Heart right ventricle (tissue), 16 donors: ENCODE measurements at regions not wholly inside any gene's neighbourhood (a gene's known extent, or its start where the extent isn't known, plus 50 kb on each side); places are given as distances from the start of the nearest gene placed in this dataset.

Source experiments
- ATAC-seq, 8 donors: fragments of 200-7000 bp; cut with Tn5 transposase; one replicate each; pipeline ENCODE4 v1.9.1; 2020; ENCODE audit warnings: mild to moderate bottlenecking in 8 of 8, moderate library complexity in 8 of 8, moderate number of reproducible peaks in 1 of 8
- DNase-seq, 2 donors: peaks; one replicate each; pipeline ENCODE4 v3.0.0-alpha.2; 2020
- H3K27ac ChIP-seq, 10 donors: fragments of 200-600 bp; sonication (generic) in 2 of 10; one replicate each; pipeline versions ENCODE4 v1.5.0 to v1.8.0; 2020 to 2022; ENCODE audit warnings: mild to moderate bottlenecking in 3 of 10
- H3K27me3 ChIP-seq, 7 donors: fragments of 200-600 bp; one replicate each; pipeline ENCODE4 v1.8.0; 2021 to 2022; ENCODE audit warnings: mild to moderate bottlenecking in 2 of 7
- H3K36me3 ChIP-seq, 9 donors: fragments of 200-600 bp; sonication (generic) in 1 of 9; one replicate each; pipeline versions ENCODE4 v1.5.0 to v1.8.0; 2020 to 2022; ENCODE audit warnings: mild to moderate bottlenecking in 2 of 9
- H3K4me1 ChIP-seq, 9 donors: fragments of 200-600 bp; sonication (generic) in 1 of 9; one replicate each; pipeline versions ENCODE4 v1.5.0 to v1.8.0; 2020 to 2022; ENCODE audit warnings: mild to moderate bottlenecking in 4 of 9
- H3K4me3 ChIP-seq, 10 donors: fragments of 200-600 bp; sonication (generic) in 2 of 10; one replicate each; pipeline versions ENCODE4 v1.5.0 to v1.8.0; 2020 to 2022; ENCODE audit warnings: mild to moderate bottlenecking in 7 of 10, moderate library complexity in 2 of 10
- H3K9me3 ChIP-seq, 11 donors: fragments of 200-600 bp in 10 of 11; sonication (generic) in 2 of 11; one replicate each; pipeline versions ENCODE4 v1.5.0 to v1.8.0; 2013 to 2022; ENCODE audit warnings: mild to moderate bottlenecking in 2 of 11, control low read depth in 1 of 11, moderate library complexity in 1 of 11
- WGBS, 2 donors: extraction: QIAGEN DNeasy Blood & Tissue Kit; methylation state at CpG; one replicate each; pipeline ENCODE4 v1.1.7; 2013; ENCODE audit warnings: inconsistent platforms in 1 of 2; 5-methylcytosine and 5-hydroxymethylcytosine counted together
- intact Hi-C, 10 donors: fragments of 100-400 bp; cut with DNase I; formaldehyde crosslinking; loops; one replicate each; pipeline versions ENCODE4 v1.11.1 to v1.14.2; 2022
- TF ChIP-seq, protein P1 (sequence below), 9 donors: fragments of 200-600 bp; sonication (generic) in 2 of 9; IDR thresholded peaks; one replicate each; pipeline versions ENCODE4 v1.5.0 to v1.8.0; 2021 to 2022; ENCODE audit warnings: antibody characterized with exemption in 9 of 9, mild to moderate bottlenecking in 5 of 9, moderate library complexity in 1 of 9
- donor health status: Arrhythmogenic right ventricular cardiomyopathy.
- donor health status: ischemic (EF 13 %, LVEDD 7.1; RV severe dilation, severe dysfunction).
- donor health status: healthy with polysubstance abuse.
- donor health status: DM: no; HTN: yes; CAD: no.
- donor health status: DM: no; HTN: no; CAD: no.
- donor health status: ischemic (EF 25% LVEDD 6.9; RV normal size, moderate dysfunction).
- donor health status: ischemic (EF 25% LVEDD 5.7; RV mildly dilated, moderate dysfunction).
- donor health status: healthy.
- donor health status: DM: yes; HTN: yes; CAD: no.
- donor health status: Ischemic cardiomyopathy.
- donor health status: ischemic (EF 35%, LVEDD 5.7; RV mildly dilated, moderate dysfunction).
- donor health status: nonischemic (EF 11% LVEDD 7.7; RV severe dilation, severe dysfunction).
- donor health status: DM: yes; HTN: yes; CAD: no.
- donor health status: PGD.
- donor health status: ischemic (EF 29% LVEDD 5.4; RV normal size, mild dysfunction).
- donor health status: nonischemic (EF 23%, LVEDD 6.1; RV moderate dilation, normal function).

DNA sequence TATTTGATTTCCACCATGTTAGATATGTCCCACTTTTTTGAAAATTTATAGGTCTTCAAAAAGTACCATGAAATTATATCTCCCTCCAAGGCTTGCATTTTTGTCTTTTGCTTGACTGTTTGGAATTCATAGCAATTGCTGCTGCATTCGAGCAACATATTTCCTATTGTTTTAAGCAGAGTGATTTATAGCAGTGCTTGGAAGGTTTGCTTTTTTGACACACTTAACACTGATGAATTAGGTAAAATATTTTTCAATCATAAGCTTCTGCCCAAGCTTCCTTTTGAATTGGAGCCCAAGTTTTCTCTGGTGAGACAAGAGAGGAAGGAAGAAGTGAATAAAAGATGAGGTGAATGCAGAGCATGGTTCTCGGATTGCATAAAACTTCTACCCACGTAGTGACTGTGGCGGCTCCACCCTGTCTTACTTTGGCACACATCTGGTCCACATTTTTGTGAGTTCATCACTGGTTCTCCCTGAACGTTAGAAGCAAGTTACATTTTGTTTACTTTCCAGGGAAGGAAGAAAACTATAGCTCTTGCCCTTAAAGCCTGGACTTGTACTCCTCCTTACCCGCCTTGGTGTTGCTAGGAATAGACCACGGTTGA, 667.0 kb downstream of the TSN start:
- ATAC-seq (no peak), DNase-seq (no peak)
- H3K27ac ChIP-seq: no peak overlapping the region
- WGBS, 2 donors: 63 to 68% methylated on average over 7 of the region's 7 CpGs
- H3K9me3 ChIP-seq: no peaks in the 10 kb centered on the region
- intact Hi-C loops: no loop called here
- H3K4me3 ChIP-seq: no peak overlapping the region
- no peaks in the 10 kb centered on the region for H3K27me3 ChIP-seq
- H3K4me1 ChIP-seq: no peaks in the 10 kb centered on the region
- TF ChIP-seq, protein P1, sequence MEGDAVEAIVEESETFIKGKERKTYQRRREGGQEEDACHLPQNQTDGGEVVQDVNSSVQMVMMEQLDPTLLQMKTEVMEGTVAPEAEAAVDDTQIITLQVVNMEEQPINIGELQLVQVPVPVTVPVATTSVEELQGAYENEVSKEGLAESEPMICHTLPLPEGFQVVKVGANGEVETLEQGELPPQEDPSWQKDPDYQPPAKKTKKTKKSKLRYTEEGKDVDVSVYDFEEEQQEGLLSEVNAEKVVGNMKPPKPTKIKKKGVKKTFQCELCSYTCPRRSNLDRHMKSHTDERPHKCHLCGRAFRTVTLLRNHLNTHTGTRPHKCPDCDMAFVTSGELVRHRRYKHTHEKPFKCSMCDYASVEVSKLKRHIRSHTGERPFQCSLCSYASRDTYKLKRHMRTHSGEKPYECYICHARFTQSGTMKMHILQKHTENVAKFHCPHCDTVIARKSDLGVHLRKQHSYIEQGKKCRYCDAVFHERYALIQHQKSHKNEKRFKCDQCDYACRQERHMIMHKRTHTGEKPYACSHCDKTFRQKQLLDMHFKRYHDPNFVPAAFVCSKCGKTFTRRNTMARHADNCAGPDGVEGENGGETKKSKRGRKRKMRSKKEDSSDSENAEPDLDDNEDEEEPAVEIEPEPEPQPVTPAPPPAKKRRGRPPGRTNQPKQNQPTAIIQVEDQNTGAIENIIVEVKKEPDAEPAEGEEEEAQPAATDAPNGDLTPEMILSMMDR (IDR thresholded peaks at IDR 0.05): no peak
- H3K36me3 ChIP-seq: no peaks in the 10 kb centered on the region

DNA sequence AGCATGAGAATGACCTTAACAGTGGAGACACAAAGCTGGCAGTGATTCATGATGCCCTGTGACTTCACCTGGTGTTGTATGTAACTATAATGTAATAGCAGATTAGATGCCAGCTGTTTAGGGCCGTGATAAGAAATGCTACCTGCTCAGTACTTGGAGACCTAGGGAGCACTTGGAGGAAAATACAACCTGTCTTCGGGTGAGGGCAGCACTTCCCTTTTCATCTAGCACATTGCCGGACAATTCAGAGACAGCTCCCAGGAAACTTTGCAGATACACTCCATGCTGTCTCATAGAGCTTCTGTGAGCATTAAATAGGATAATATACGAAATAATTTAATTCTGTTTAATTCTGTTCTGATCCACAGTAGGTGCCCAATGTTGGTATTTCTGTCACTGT, 668.5 kb downstream of the TSN start:
- intact Hi-C loops: no loop called here
- Histone ChIP-seq H3K36me3 (no peaks in the 10 kb centered on the region), H3K4me3 (no peak overlapping the region), H3K9me3 (no peaks in the 10 kb centered on the region), H3K27ac (no peak overlapping the region), H3K27me3 (no peaks in the 10 kb centered on the region), H3K4me1 (no peaks in the 10 kb centered on the region)
- DNase-seq (no peak), ATAC-seq (no peak)
- 84% methylated on average over 4 of the region's 4 CpGs for WGBS, 2 donors
- TF ChIP-seq, protein P1 (IDR thresholded peaks at IDR 0.05): no peak

DNA sequence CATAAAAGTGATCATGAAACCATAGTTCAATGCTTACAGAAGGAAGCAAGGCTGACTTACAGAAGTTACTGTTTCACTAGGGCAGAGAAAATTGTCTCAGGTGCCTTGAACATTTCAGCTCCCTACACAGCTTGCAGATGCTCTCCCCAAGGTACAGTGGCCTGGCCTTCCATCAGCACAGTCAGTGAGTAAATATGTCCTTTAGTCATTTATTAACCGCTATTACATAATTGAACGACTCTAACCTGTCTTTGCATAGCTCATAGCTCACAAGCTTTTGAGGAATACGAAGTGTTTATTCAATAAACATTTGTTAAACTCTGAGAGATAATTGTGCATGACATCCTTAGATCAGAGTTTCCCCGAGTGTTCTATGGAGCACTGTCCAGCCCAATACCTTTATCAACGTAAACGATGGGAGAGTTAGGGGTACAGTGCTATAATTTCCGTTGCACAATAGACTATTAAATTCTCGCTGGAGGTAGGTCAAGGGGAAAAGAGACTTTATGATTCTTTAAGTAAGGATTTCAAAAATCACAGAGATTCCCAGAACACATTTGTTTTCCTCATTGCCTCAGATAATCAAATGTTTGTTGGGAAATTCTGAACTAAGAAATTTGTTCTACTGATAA, 677.8 kb downstream of the TSN start:
- Histone ChIP-seq H3K27me3 (no peaks in the 10 kb centered on the region), H3K4me3 (no peak overlapping the region), H3K36me3 (no peaks in the 10 kb centered on the region), H3K4me1 (no peaks in the 10 kb centered on the region), H3K27ac (no peak overlapping the region), H3K9me3 (no peaks in the 10 kb centered on the region)
- intact Hi-C loops: no loop called here
- DNase-seq: no peak
- TF ChIP-seq, protein P1 (IDR thresholded peaks at IDR 0.05): no peak
- WGBS, 2 donors: 76 to 86% methylated on average over 8 of the region's 8 CpGs
- ATAC-seq: no peak

DNA sequence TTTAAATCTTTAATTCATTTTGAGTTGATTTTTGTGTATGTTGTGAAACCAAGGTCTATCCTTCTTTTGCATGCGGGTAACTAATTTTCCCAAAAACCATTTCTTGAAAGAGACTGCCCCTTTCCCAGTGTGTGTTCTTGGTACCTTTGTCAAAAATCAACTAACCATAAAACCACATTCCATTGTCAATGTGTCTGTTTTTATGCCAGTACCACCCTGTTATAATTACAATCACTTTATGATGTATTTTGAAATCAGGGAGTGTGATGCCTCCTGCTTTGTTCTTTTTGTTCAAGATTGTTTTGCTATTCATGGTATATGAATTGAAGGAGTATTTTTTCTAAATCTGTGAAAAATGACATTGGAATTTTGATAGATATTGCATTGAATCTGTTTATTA, 689.6 kb downstream of the TSN start:
- no peak for DNase-seq
- H3K4me3 ChIP-seq: no peak overlapping the region
- no peaks in the 10 kb centered on the region for H3K4me1 ChIP-seq
- intact Hi-C loops: no loop called here
- H3K27me3 ChIP-seq: no peaks in the 10 kb centered on the region
- no peak overlapping the region for H3K27ac ChIP-seq
- H3K9me3 ChIP-seq: peaks cover 0 to 22% (median 5%) of the 10 kb centered on the region in 11 donors
- TF ChIP-seq, protein P1 (IDR thresholded peaks at IDR 0.05): no peak
- ATAC-seq: no peak
- H3K36me3 ChIP-seq: no peaks in the 10 kb centered on the region
- 97 to 98% methylated on average over 1 of the region's 1 CpG for WGBS, 2 donors
